Esophagus squamous epithelium (tissue), 4 donors: ENCODE measurements at regions not wholly inside any gene's neighbourhood (a gene's known extent, or its start where the extent isn't known, plus 50 kb on each side); places are given as distances from the start of the nearest gene placed in this dataset.

ENCODE experiments used
- CTCF ChIP-seq, 6 experiments: fragments of 450-650 bp in 4 of 6; fragments of 200-600 bp in 2 of 6; sonication (generic) in 2 of 6; IDR thresholded peaks; one replicate each; pipeline ENCODE4 v1.5.1; 2016 to 2019; ENCODE audit warnings: antibody characterized with exemption in 6 of 6, mild to moderate bottlenecking in 4 of 6, moderate library complexity in 4 of 6
- POLR2A ChIP-seq, 4 donors: fragments of 450-650 bp; IDR thresholded peaks; one replicate each; pipeline ENCODE4 v1.6.1; 2017; ENCODE audit warnings: antibody characterized with exemption in 4 of 4, mild to moderate bottlenecking in 4 of 4, moderate library complexity in 3 of 4

- TF ChIP-seq CTCF (IDR thresholded peaks at IDR 0.05) = no peak
- TF ChIP-seq POLR2A (IDR thresholded peaks at IDR 0.05) = no peak
Measured at GRCh38 chr7:130883928-130884327, 149.9 kb upstream of the KLF14 start.
